Gastroesophageal sphincter (tissue), 4 donors: ENCODE measurements at regions not wholly inside any gene's neighbourhood (a gene's known extent, or its start where the extent isn't known, plus 50 kb on each side); places are given as distances from the start of the nearest gene placed in this dataset.

Experiments used
- ATAC-seq: fragments of 150-250 bp; one replicate; pipeline ENCODE4 v1.9.1; 2016; ENCODE audit warnings: mild to moderate bottlenecking, moderate library complexity
- H3K27ac ChIP-seq, 4 donors: fragments of 200-600 bp; sonication (generic) in 3 of 4; 1 replicate in 3 of 4; 2 replicates in 1 of 4; pipeline ENCODE4 v1.5.1; 2016 to 2019
- H3K27me3 ChIP-seq: fragments of 200-600 bp; sonication (generic); one replicate; pipeline ENCODE4 v1.5.1; 2019
- H3K36me3 ChIP-seq, 2 donors: fragments of 200-600 bp; sonication (generic); one replicate each; pipeline ENCODE4 v1.5.1; 2019; ENCODE audit warnings: control low read depth in 1 of 2
- H3K4me1 ChIP-seq, 3 donors: fragments of 200-600 bp; sonication (generic); 1 replicate in 2 of 3; 2 replicates in 1 of 3; pipeline ENCODE4 v1.5.1; 2016 to 2019; ENCODE audit warnings: control low read depth in 2 of 3
- H3K4me3 ChIP-seq, 2 donors: fragments of 200-600 bp; sonication (generic); one replicate each; pipeline ENCODE4 v1.5.1; 2019; ENCODE audit warnings: mild to moderate bottlenecking in 1 of 2, moderate library complexity in 1 of 2
- H3K9me3 ChIP-seq, 3 donors: fragments of 200-600 bp; sonication (generic); one replicate each; pipeline ENCODE4 v1.5.1; 2017 to 2019; ENCODE audit warnings: control low read depth in 2 of 3
- EP300 ChIP-seq: sonication (generic); formaldehyde crosslinking; IDR thresholded peaks from one replicate; pipeline ENCODE4 v1.6.1; 2017; ENCODE audit warnings: antibody characterized with exemption, mild to moderate bottlenecking
- POLR2A ChIP-seq, 2 donors: fragments of 450-650 bp; IDR thresholded peaks; one replicate each; pipeline ENCODE4 v1.6.1; 2017; ENCODE audit warnings: antibody characterized with exemption in 2 of 2, mild to moderate bottlenecking in 2 of 2, moderate library complexity in 1 of 2
- POLR2AphosphoS5 ChIP-seq: sonication (generic); formaldehyde crosslinking; IDR thresholded peaks from one replicate; pipeline ENCODE4 v1.6.1; 2017; ENCODE audit warnings: antibody characterized with exemption
- WGBS, 2 donors: methylation state at CpG; one replicate each; pipeline ENCODE4 v1.1.5; 2018; ENCODE audit warnings: low coverage in 1 of 2; 5-methylcytosine and 5-hydroxymethylcytosine counted together
- TF ChIP-seq, protein P1 (sequence below), 4 experiments: fragments of 200-600 bp in 2 of 4; fragments of 450-650 bp in 2 of 4; sonication (generic) in 1 of 4; IDR thresholded peaks; one replicate each; pipeline ENCODE4 v1.5.1; 2017 to 2019; ENCODE audit warnings: antibody characterized with exemption in 4 of 4, mild to moderate bottlenecking in 2 of 4, moderate library complexity in 2 of 4

DNA sequence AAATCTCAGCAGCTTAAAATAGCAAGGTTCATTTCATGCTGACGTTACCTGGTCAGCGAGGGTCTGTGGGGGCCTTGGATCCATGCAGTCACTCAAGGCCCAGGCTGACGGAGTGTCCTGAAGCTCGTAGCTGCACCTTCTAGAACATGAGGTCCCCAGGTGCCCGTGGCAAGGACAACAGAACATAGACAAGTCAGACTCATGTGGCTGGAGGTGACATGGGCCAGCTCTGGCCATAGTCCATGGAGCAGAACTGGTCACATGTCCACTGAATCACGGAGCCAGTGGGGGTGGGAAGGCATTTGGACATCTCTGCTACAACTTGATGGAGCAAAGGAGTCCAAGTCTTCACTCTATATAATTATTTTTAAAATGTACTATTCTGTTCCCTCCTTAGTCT lies 233.2 kb downstream of the ACKR3 start:
- H3K4me3 ChIP-seq: no peak overlapping the region
- ATAC-seq: no peak
- TF ChIP-seq EP300 (no peak), POLR2A (IDR thresholded peaks at IDR 0.05) (no peak), POLR2AphosphoS5 (no peak)
- TF ChIP-seq, protein P1, sequence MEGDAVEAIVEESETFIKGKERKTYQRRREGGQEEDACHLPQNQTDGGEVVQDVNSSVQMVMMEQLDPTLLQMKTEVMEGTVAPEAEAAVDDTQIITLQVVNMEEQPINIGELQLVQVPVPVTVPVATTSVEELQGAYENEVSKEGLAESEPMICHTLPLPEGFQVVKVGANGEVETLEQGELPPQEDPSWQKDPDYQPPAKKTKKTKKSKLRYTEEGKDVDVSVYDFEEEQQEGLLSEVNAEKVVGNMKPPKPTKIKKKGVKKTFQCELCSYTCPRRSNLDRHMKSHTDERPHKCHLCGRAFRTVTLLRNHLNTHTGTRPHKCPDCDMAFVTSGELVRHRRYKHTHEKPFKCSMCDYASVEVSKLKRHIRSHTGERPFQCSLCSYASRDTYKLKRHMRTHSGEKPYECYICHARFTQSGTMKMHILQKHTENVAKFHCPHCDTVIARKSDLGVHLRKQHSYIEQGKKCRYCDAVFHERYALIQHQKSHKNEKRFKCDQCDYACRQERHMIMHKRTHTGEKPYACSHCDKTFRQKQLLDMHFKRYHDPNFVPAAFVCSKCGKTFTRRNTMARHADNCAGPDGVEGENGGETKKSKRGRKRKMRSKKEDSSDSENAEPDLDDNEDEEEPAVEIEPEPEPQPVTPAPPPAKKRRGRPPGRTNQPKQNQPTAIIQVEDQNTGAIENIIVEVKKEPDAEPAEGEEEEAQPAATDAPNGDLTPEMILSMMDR (IDR thresholded peaks at IDR 0.05): no peak
- H3K9me3 ChIP-seq: peaks cover 0 to 11% (median 0%) of the 10 kb centered on the region in 3 donors
- no peaks in the 10 kb centered on the region for H3K4me1 ChIP-seq
- no peaks in the 10 kb centered on the region for H3K27me3 ChIP-seq
- WGBS, 2 donors: 50% methylated on average over 1 of the region's 6 CpGs; no CpG with 5 or more reads in 1 of the 2 donors
- no peaks in the 10 kb centered on the region for H3K36me3 ChIP-seq
- H3K27ac ChIP-seq: no peak overlapping the region

DNA sequence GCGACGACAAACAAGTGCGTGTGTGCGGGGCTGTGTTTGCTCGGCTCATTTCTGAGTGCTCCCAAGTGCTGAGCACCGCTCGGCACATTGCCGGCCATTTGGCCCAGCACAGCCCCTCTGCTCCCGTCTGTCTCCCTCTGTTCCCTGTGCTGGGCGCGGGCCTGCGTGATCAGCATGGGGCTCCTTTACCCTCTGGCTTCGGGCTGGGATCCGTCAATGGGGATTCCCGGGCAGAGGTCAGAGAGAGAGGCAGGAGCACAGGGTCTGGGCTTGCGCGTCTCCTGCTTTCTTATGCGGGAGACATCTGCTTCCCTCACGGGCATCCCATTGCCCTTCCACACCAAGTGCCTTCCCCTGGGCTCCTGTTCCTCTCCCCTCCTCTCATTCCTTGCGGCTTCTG lies 234.0 kb downstream of the ACKR3 start:
- TF ChIP-seq, protein P1 (IDR thresholded peaks at IDR 0.05): no peak
- TF ChIP-seq POLR2A (IDR thresholded peaks at IDR 0.05): no peak
- TF ChIP-seq EP300: no peak
- TF ChIP-seq POLR2AphosphoS5: no peak
- Histone ChIP-seq H3K27me3 (no peaks in the 10 kb centered on the region), H3K9me3 (peaks cover 0 to 19% (median 0%) of the 10 kb centered on the region in 3 donors), H3K27ac (no peak overlapping the region), H3K36me3 (no peaks in the 10 kb centered on the region), H3K4me3 (no peak overlapping the region), H3K4me1 (no peaks in the 10 kb centered on the region)
- ATAC-seq: no peak
- 67 to 84% methylated on average over 13 to 18 of the region's 20 CpGs for WGBS, 2 donors

DNA sequence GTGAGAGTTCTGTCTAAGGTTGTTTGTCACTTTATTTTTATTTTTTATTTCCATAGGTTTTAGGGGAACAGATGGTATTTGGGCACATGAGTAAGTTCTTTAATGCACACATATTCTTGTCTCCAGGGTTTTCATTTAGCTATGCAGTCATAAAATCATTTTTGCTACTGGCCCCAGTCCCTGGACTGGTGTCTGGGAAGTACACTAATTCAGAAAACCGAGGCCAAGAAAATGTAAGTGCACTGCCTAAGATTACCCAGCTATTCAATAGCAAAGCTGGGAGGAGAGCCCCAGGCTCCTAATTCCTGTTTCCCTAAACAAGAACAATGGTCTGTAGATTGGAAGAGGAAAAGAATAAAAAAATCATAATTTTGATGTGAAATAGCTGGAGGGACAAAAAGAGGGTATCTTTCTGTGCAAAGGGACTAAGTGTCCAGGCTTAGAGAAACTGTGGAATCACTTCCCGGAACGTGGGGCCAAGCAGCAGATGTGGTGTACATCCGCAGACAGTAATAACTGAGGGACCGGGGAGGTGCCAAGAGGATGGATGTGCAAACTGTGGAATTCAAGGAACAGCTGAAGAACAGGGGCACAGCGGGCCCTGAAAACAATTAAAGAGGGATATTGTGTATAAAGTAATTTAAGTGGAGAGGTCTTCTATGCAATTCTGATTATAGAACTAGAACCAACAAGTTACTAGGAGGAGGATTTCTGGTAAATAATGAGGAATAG lies 236.3 kb downstream of the ACKR3 start:
- Histone ChIP-seq H3K9me3 (peaks cover 0 to 38% (median 0%) of the 10 kb centered on the region in 3 donors), H3K36me3 (no peaks in the 10 kb centered on the region), H3K27ac (no peak overlapping the region), H3K27me3 (no peaks in the 10 kb centered on the region), H3K4me3 (no peak overlapping the region), H3K4me1 (no peaks in the 10 kb centered on the region)
- no peak for ATAC-seq
- WGBS, 2 donors: 70% methylated on average over 6 of the region's 6 CpGs; no CpG with 5 or more reads in 1 of the 2 donors
- TF ChIP-seq POLR2A (IDR thresholded peaks at IDR 0.05) (no peak), EP300 (no peak), POLR2AphosphoS5 (no peak)
- TF ChIP-seq, protein P1 (IDR thresholded peaks at IDR 0.05): no peak

DNA sequence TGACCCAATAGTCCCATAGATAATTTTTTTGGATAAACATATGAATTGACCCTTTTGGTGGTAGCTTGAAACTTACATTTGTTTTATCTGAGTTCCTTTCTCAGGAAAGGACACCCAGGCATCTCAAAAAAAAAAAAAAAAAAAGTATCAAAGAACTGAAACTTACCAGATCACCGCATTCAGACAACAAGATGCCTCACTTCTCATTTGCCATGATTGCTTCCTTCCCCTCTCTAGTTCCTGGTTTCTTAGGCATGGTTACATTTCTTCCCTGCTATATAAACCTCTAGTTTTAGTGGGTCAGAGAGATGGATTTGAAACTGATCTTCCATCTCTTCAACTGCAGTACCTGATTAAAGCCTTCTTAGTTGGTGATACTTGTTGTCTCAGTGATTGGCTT lies 240.1 kb downstream of the ACKR3 start:
- WGBS, 2 donors: 100% methylated on average over 1 of the region's 1 CpG
- no peak for TF ChIP-seq EP300
- TF ChIP-seq POLR2A (IDR thresholded peaks at IDR 0.05): no peak
- TF ChIP-seq POLR2AphosphoS5: no peak
- TF ChIP-seq, protein P1 (IDR thresholded peaks at IDR 0.05): no peak

DNA sequence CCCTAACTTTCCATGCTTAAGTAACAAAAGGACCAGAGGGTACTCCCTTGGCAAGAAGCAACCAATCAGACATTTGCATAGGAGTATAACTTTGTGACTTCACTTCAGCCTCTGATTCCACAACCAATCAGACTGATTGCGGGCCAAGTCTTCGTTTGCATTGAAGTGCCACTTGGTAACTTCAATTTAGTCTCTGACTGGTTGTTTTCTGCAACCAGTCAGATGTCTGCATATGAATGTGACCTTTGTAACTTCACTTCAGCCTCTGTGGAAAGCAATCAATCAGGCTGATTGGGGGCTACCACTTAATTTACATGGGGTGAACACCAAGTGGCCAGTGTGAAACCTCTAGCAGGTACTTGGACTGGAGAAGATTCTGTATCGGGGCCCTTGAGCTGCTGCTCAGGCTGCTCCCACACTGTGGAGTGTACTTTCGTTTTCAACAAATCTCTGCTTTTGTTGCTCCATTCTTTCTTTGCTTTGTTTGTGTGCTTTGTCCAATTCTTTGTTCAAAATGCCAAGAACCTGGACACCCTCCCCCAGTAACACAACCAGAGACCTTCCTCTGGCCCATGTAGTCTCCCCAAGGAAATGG lies 241.5 kb downstream of the ACKR3 start:
- 92% methylated on average over 4 of the region's 4 CpGs; no CpG with 5 or more reads in 1 of the 2 donors for WGBS, 2 donors
- H3K9me3 ChIP-seq: peaks cover 0 to 38% (median 0%) of the 10 kb centered on the region in 3 donors
- no peak overlapping the region for H3K27ac ChIP-seq
- no peak for TF ChIP-seq POLR2A (IDR thresholded peaks at IDR 0.05)
- TF ChIP-seq EP300: no peak
- no peak for TF ChIP-seq POLR2AphosphoS5
- TF ChIP-seq, protein P1 (IDR thresholded peaks at IDR 0.05): no peak
- H3K36me3 ChIP-seq: no peaks in the 10 kb centered on the region
- H3K27me3 ChIP-seq: no peaks in the 10 kb centered on the region
- no peak for ATAC-seq
- no peaks in the 10 kb centered on the region for H3K4me1 ChIP-seq
- H3K4me3 ChIP-seq: no peak overlapping the region

More for the DNA sequence above, 240.1 kb downstream of the ACKR3 start:
- no peak for ATAC-seq
- no peaks in the 10 kb centered on the region for H3K4me1 ChIP-seq
- no peak overlapping the region for H3K4me3 ChIP-seq
- no peaks in the 10 kb centered on the region for H3K27me3 ChIP-seq
- H3K36me3 ChIP-seq: no peaks in the 10 kb centered on the region
- peaks cover 0 to 38% (median 0%) of the 10 kb centered on the region in 3 donors for H3K9me3 ChIP-seq
- H3K27ac ChIP-seq: no peak overlapping the region
